IMR-90 (cell line): ENCODE measurements at regions not wholly inside any gene's neighbourhood (a gene's known extent, or its start where the extent isn't known, plus 50 kb on each side); places are given as distances from the start of the nearest gene placed in this dataset.
"Not testable (repeated sequence)": the region's sequence is repeated elsewhere in the genome, so short reads cannot be mapped to it uniquely, and the experiment has no call there.

Experiments used
- ATAC-seq: fragments of 200-7000 bp; cut with Tn5 transposase; 2 replicates; pipeline ENCODE4 v1.9.1; 2020; ENCODE audit warnings: low read depth, mild to moderate bottlenecking, moderate library complexity
- BruUV-seq: library from RNA; stranded (reverse); fragments of 400-500 nt; replicated peaks from 2 replicates; lab custom pipeline; 2021; lab: Mats Ljungman, UMichigan
- CTCF ChIA-PET: fragments of 300-600 bp; formaldehyde crosslinking; extraction: SDS; loops from one replicate; lab custom pipeline; 2021; ENCODE audit warnings: antibody characterized with exemption; lab: Yijun Ruan, JAX
- POLR2A ChIA-PET: fragments of 300-600 bp; sonication (Branson Sonifier 250); formaldehyde crosslinking; loops from one replicate; lab custom pipeline; 2022; ENCODE audit warnings: antibody characterized with exemption; ENCODE audit not compliant: unreplicated experiment; lab: Charles Lee
- DNase-seq: peaks from one replicate; pipeline ENCODE4 v3.0.0; 2013
- H2AFZ ChIP-seq: replicated peaks from 2 replicates; pipeline ENCODE3; 2013; ENCODE audit warnings: low read length, mild to moderate bottlenecking; ENCODE audit not compliant: poor library complexity
- H2AK5ac ChIP-seq: 2 replicates; pipeline ENCODE4 v1.6.1; 2013; ENCODE audit warnings: low read depth, low read length, inconsistent platforms
- H2AK9ac ChIP-seq: replicated peaks from 2 replicates; pipeline ENCODE3; 2013; ENCODE audit warnings: mild to moderate bottlenecking, low read depth, low read length, moderate library complexity; ENCODE audit not compliant: poor library complexity
- H2BK120ac ChIP-seq: 2 replicates; pipeline ENCODE4 v1.6.1; 2013; ENCODE audit warnings: low read depth, low read length, inconsistent platforms
- H2BK15ac ChIP-seq: 3 replicates; pipeline ENCODE4 v1.6.1; 2013; ENCODE audit warnings: low read depth, low read length, inconsistent platforms
- H2BK20ac ChIP-seq: 2 replicates; pipeline ENCODE4 v1.6.1; 2013; ENCODE audit warnings: low read depth, mild to moderate bottlenecking, inconsistent platforms, low read length, moderate library complexity
- H2BK5ac ChIP-seq: 2 replicates; pipeline ENCODE4 v1.6.1; 2013; ENCODE audit warnings: mild to moderate bottlenecking, low read depth, low read length, inconsistent platforms; ENCODE audit not compliant: poor library complexity, severe bottlenecking
- H3K14ac ChIP-seq: replicated peaks from 2 replicates; pipeline ENCODE4 v1.6.1; 2013; ENCODE audit warnings: low read depth, low read length, inconsistent platforms
- H3K18ac ChIP-seq: 2 replicates; pipeline ENCODE4 v1.6.1; 2013; ENCODE audit warnings: low read depth, low read length, control low read depth
- H3K23ac ChIP-seq: 2 replicates; pipeline ENCODE4 v1.6.1; 2013; ENCODE audit warnings: low read depth, low read length, inconsistent platforms
- H3K27ac ChIP-seq: 2 replicates; pipeline ENCODE4 v1.5.1; 2013; ENCODE audit warnings: mild to moderate bottlenecking, control low read depth, low read length; ENCODE audit not compliant: insufficient read depth
- H3K27me3 ChIP-seq: 2 replicates; pipeline ENCODE4 v1.6.1; 2013; ENCODE audit warnings: low read length; ENCODE audit not compliant: control insufficient read depth, insufficient read depth
- H3K36me3 ChIP-seq: 2 replicates; pipeline ENCODE4 v1.6.1; 2013; ENCODE audit warnings: low read length, mixed read lengths; ENCODE audit not compliant: control insufficient read depth, insufficient read depth
- H3K4ac ChIP-seq: 2 replicates; pipeline ENCODE4 v1.6.1; 2013; ENCODE audit warnings: low read depth, low read length, inconsistent platforms
- H3K4me1 ChIP-seq: 2 replicates; pipeline ENCODE4 v1.6.1; 2013; ENCODE audit warnings: low read length, mixed read lengths; ENCODE audit not compliant: control insufficient read depth, insufficient read depth
- H3K4me2 ChIP-seq: 2 replicates; pipeline ENCODE4 v1.6.1; 2013; ENCODE audit warnings: low read depth, mild to moderate bottlenecking, control low read depth, low read length, moderate library complexity
- H3K4me3 ChIP-seq: 2 replicates; pipeline ENCODE4 v1.5.1; 2013; ENCODE audit warnings: low read depth, mild to moderate bottlenecking, control low read depth, low read length, moderate library complexity; ENCODE audit not compliant: insufficient read depth
- H3K56ac ChIP-seq: 2 replicates; pipeline ENCODE4 v1.6.1; 2013; ENCODE audit warnings: low read length, inconsistent platforms; ENCODE audit not compliant: insufficient read depth; ENCODE audit errors: extremely low read depth
- H3K79me1 ChIP-seq, 2 experiments: 2 replicates each; pipeline ENCODE4 v1.6.1; 2013; ENCODE audit warnings: low read length in 2 of 2, inconsistent platforms in 1 of 2, low read depth in 1 of 2
- H3K9ac ChIP-seq: 2 replicates; pipeline ENCODE4 v1.6.1; 2013; ENCODE audit warnings: low read depth, low read length, control low read depth
- H3K9me1 ChIP-seq: 2 replicates; pipeline ENCODE4 v1.6.1; 2013; ENCODE audit warnings: low read length, inconsistent platforms; ENCODE audit not compliant: insufficient read depth
- H3K9me3 ChIP-seq: 2 replicates; pipeline ENCODE4 v1.6.1; 2013; ENCODE audit warnings: low read length; ENCODE audit not compliant: control insufficient read depth, insufficient read depth
- H4K20me1 ChIP-seq: 2 replicates; pipeline ENCODE4 v1.6.1; 2013; ENCODE audit warnings: low read length, inconsistent platforms; ENCODE audit not compliant: insufficient read depth
- H4K5ac ChIP-seq: 2 replicates; pipeline ENCODE4 v1.6.1; 2013; ENCODE audit warnings: mild to moderate bottlenecking, low read depth, low read length, control low read depth
- H4K8ac ChIP-seq, 2 experiments: 2 replicates each; pipeline ENCODE4 v1.6.1; 2013; ENCODE audit warnings: low read depth in 2 of 2, low read length in 2 of 2, control low read depth in 1 of 2, inconsistent platforms in 1 of 2
- H4K91ac ChIP-seq: 2 replicates; pipeline ENCODE4 v1.6.1; 2013; ENCODE audit warnings: low read depth, low read length, inconsistent platforms; ENCODE audit not compliant: insufficient read depth
- BHLHE40 ChIP-seq: fragments of 150-350 bp; IDR thresholded peaks from 2 replicates; pipeline ENCODE4 v1.6.1; 2016; ENCODE audit warnings: mild to moderate bottlenecking, low read depth, low read length
- CHD1 ChIP-seq: IDR thresholded peaks from 2 replicates; pipeline ENCODE4 v1.6.1; 2012; ENCODE audit warnings: low read depth, low read length, improper control_type of control experiment
- FOS ChIP-seq: fragments of 150-350 bp; IDR thresholded peaks from 2 replicates; pipeline ENCODE4 v1.6.1; 2016; ENCODE audit warnings: low read depth, low read length
- MAZ ChIP-seq: IDR thresholded peaks from 2 replicates; pipeline ENCODE4 v1.6.1; 2012; ENCODE audit warnings: low read depth, mild to moderate bottlenecking, low read length, improper control_type of control experiment, moderate library complexity, borderline replicate concordance
- MXI1 ChIP-seq: IDR thresholded peaks from 2 replicates; pipeline ENCODE4 v1.6.1; 2012; ENCODE audit warnings: low read depth, mild to moderate bottlenecking, low read length, moderate library complexity, borderline replicate concordance
- NFE2L2 ChIP-seq: fragments of 150-350 bp; IDR thresholded peaks from 2 replicates; pipeline ENCODE4 v1.6.1; 2016; ENCODE audit warnings: low read depth, mild to moderate bottlenecking, low read length
- RCOR1 ChIP-seq: IDR thresholded peaks from 2 replicates; pipeline ENCODE4 v1.6.1; 2012; ENCODE audit warnings: mild to moderate bottlenecking, low read length, improper control_type of control experiment; ENCODE audit not compliant: insufficient replicate concordance
- WGBS, 2 experiments: methylation state at CpG; one replicate each; pipeline versions ENCODE4 v1.1.5 to v1.1.7; 2013; ENCODE audit warnings: missing lambda C conversion rate in 2 of 2; ENCODE audit not compliant: insufficient read length in 1 of 2; ENCODE audit errors: extremely low coverage in 2 of 2; 5-methylcytosine and 5-hydroxymethylcytosine counted together
- dilution Hi-C: fragments of 300-500 bp; cut with HindIII; formaldehyde crosslinking; loops from one replicate; pipeline ENCODE4 v1.14.3; 2018; ENCODE audit warnings: low sequenced_read_pairs; ENCODE audit not compliant: unreplicated experiment
- in situ Hi-C: fragments of 300-500 bp; cut with MboI; formaldehyde crosslinking; loops from 3 replicates; pipeline ENCODE4 v1.14.3; 2019; ENCODE audit warnings: low sequenced_read_pairs, inconsistent platforms, mixed read lengths
- intact Hi-C: fragments of 100-400 bp; cut with micrococcal nuclease; formaldehyde crosslinking; loops from 2 replicates; pipeline ENCODE4 v1.10.0; 2022

DNA sequence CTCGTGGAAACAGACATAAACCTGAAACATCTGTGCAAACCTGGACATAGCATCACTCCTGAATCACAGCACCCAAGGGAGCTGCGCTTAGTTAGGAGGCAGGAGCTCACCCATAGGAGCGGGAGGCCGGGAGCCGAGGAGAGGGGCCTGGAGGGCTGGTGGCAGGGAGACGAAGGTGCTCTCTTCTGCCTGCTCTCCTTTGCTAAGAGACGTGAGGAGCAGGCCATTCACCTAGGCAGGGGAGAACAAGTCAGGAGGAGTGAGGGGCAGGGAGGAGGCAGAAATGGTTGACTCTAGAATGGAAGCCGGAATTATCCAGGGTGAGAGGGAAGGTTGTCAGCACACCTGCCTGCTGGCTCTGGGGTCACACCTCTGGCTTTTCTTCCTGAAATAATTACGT is 398.4 kb upstream of the IRX2 start:
- no peaks in the 10 kb centered on the region for H3K27me3 ChIP-seq
- H4K91ac ChIP-seq: no peak overlapping the region
- H2BK20ac ChIP-seq: no peak overlapping the region
- no peak overlapping the region for H3K56ac ChIP-seq
- H2BK15ac ChIP-seq: no peak overlapping the region
- H3K27ac ChIP-seq: no peak overlapping the region
- no peaks in the 10 kb centered on the region for H3K9me1 ChIP-seq
- no peak for TF ChIP-seq CHD1
- no peak for TF ChIP-seq BHLHE40
- no peak for TF ChIP-seq FOS
- TF ChIP-seq MAZ: no peak
- TF ChIP-seq MXI1: no peak
- TF ChIP-seq RCOR1: no peak
- no peak for TF ChIP-seq NFE2L2
- no peak overlapping the region for H2AK5ac ChIP-seq
- in situ Hi-C loops (no loop called here), dilution Hi-C loops (no loop called here), intact Hi-C loops (no loop called here)
- no peaks in the 10 kb centered on the region for H3K4me1 ChIP-seq
- DNase-seq (no peak), ATAC-seq (no peak)
- H3K4ac ChIP-seq: no peak overlapping the region
- CTCF ChIA-PET: no interaction called here
- no peak overlapping the region for H2BK5ac ChIP-seq
- no TSS peak for BruUV-seq
- H4K5ac ChIP-seq: no peak overlapping the region
- H3K4me3 ChIP-seq: no peak overlapping the region
- peaks cover 18% of the 10 kb centered on the region for H3K9me3 ChIP-seq
- H3K4me2 ChIP-seq: no peak overlapping the region
- no peaks in the 10 kb centered on the region for H3K36me3 ChIP-seq
- WGBS, 2 experiments: no CpG with 5 or more reads among the region's 9 CpGs
- no peak overlapping the region for H3K14ac ChIP-seq
- no peak overlapping the region for H2AFZ ChIP-seq
- H3K23ac ChIP-seq: no peak overlapping the region
- no peak overlapping the region for H2AK9ac ChIP-seq
- POLR2A ChIA-PET: no interaction called here
- H4K8ac ChIP-seq: no peak overlapping the region
- H4K20me1 ChIP-seq: no peaks in the 10 kb centered on the region
- no peak overlapping the region for H3K18ac ChIP-seq
- no peak overlapping the region for H2BK120ac ChIP-seq
- H3K79me1 ChIP-seq: no peaks in the 10 kb centered on the region
- no peak overlapping the region for H3K9ac ChIP-seq

DNA sequence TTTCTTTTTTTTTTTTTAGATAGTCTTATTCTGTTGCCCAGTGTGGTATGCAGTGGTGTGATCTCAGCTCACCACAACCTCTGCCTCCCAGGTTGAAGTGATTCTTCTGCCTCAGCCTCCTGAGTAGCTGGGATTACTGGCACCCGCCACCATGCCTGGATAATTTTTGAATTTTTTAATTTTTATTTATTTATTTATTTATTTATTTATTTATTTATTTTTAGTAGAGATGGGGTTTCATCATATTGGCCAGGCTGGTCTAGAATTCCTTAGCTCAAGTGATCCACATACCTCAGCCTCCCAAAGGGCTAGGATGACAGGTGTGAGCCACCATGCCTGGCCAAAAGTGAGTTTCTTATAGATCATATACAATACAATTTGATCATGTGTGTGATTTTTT is 395.9 kb upstream of the IRX2 start:
- BruUV-seq, H2BK5ac ChIP-seq, CTCF ChIA-PET, H3K27me3 ChIP-seq, H3K4ac ChIP-seq, POLR2A ChIA-PET, H2AK5ac ChIP-seq, H4K5ac ChIP-seq, H2AK9ac ChIP-seq, intact Hi-C loops, H4K91ac ChIP-seq, dilution Hi-C loops, H2BK15ac ChIP-seq, H4K8ac ChIP-seq, H2BK20ac ChIP-seq, H3K9me1 ChIP-seq, H3K36me3 ChIP-seq, ATAC-seq, H2AFZ ChIP-seq, H3K9ac ChIP-seq, H3K4me2 ChIP-seq, H3K4me1 ChIP-seq, H3K18ac ChIP-seq, H2BK120ac ChIP-seq, H3K4me3 ChIP-seq, H3K56ac ChIP-seq, H3K79me1 ChIP-seq, in situ Hi-C loops, H3K23ac ChIP-seq, H3K14ac ChIP-seq, DNase-seq, H4K20me1 ChIP-seq, H3K27ac ChIP-seq: not testable (repeated sequence)
- H3K9me3 ChIP-seq: peaks cover 25% of the 10 kb centered on the region
- WGBS, 2 experiments: no CpG with 5 or more reads among the region's 1 CpG
